ENCODE measurements at regions not wholly inside any gene's neighbourhood (a gene's known extent, or its start where the extent isn't known, plus 50 kb on each side); places are given as distances from the start of the nearest gene placed in this dataset.
"Not testable (repeated sequence)": the region's sequence is repeated elsewhere in the genome, so short reads cannot be mapped to it uniquely, and the experiment has no call there.

DNA sequence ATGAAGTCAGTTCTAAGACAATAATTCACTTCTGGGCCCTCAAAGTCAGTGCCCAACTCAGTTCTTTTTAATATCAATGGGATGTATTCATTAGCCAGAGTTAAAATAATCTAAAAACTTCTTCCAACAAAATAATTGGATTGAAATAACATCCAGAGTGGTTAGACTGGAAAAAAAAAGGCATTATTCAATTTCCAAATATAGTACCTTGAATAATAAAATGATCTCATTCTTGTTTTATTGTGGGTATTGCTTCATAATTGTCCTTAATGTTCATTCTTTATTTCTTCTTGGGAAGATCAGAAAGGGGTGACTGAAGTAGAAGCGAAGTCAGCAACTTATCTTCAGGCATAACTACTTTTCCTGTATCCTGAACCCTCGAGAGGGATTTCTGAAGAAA lies 85.1 kb upstream of the JARID2 start (continued):
- TF ChIP-seq, protein P1, sequence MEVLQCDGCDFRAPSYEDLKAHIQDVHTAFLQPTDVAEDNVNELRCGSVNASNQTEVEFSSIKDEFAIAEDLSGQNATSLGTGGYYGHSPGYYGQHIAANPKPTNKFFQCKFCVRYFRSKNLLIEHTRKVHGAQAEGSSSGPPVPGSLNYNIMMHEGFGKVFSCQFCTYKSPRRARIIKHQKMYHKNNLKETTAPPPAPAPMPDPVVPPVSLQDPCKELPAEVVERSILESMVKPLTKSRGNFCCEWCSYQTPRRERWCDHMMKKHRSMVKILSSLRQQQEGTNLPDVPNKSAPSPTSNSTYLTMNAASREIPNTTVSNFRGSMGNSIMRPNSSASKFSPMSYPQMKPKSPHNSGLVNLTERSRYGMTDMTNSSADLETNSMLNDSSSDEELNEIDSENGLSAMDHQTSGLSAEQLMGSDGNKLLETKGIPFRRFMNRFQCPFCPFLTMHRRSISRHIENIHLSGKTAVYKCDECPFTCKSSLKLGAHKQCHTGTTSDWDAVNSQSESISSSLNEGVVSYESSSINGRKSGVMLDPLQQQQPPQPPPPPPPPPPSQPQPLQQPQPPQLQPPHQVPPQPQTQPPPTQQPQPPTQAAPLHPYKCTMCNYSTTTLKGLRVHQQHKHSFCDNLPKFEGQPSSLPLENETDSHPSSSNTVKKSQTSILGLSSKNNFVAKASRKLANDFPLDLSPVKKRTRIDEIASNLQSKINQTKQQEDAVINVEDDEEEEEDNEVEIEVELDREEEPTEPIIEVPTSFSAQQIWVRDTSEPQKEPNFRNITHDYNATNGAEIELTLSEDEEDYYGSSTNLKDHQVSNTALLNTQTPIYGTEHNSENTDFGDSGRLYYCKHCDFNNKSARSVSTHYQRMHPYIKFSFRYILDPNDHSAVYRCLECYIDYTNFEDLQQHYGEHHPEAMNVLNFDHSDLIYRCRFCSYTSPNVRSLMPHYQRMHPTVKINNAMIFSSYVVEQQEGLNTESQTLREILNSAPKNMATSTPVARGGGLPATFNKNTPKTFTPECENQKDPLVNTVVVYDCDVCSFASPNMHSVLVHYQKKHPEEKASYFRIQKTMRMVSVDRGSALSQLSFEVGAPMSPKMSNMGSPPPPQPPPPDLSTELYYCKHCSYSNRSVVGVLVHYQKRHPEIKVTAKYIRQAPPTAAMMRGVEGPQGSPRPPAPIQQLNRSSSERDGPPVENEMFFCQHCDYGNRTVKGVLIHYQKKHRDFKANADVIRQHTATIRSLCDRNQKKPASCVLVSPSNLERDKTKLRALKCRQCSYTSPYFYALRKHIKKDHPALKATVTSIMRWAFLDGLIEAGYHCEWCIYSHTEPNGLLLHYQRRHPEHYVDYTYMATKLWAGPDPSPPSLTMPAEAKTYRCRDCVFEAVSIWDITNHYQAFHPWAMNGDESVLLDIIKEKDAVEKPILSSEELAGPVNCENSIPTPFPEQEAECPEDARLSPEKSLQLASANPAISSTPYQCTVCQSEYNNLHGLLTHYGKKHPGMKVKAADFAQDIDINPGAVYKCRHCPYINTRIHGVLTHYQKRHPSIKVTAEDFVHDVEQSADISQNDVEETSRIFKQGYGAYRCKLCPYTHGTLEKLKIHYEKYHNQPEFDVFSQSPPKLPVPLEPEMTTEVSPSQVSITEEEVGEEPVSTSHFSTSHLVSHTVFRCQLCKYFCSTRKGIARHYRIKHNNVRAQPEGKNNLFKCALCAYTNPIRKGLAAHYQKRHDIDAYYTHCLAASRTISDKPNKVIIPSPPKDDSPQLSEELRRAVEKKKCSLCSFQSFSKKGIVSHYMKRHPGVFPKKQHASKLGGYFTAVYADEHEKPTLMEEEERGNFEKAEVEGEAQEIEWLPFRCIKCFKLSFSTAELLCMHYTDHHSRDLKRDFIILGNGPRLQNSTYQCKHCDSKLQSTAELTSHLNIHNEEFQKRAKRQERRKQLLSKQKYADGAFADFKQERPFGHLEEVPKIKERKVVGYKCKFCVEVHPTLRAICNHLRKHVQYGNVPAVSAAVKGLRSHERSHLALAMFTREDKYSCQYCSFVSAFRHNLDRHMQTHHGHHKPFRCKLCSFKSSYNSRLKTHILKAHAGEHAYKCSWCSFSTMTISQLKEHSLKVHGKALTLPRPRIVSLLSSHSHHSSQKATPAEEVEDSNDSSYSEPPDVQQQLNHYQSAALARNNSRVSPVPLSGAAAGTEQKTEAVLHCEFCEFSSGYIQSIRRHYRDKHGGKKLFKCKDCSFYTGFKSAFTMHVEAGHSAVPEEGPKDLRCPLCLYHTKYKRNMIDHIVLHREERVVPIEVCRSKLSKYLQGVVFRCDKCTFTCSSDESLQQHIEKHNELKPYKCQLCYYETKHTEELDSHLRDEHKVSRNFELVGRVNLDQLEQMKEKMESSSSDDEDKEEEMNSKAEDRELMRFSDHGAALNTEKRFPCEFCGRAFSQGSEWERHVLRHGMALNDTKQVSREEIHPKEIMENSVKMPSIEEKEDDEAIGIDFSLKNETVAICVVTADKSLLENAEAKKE (CRISPR knock-in tag; IDR thresholded peaks at IDR 0.05) = no peak
- no peak for TF ChIP-seq STAT1 (IDR thresholded peaks at IDR 0.05; ENCODE audit: unreplicated experiment)
- TF ChIP-seq, protein P2, sequence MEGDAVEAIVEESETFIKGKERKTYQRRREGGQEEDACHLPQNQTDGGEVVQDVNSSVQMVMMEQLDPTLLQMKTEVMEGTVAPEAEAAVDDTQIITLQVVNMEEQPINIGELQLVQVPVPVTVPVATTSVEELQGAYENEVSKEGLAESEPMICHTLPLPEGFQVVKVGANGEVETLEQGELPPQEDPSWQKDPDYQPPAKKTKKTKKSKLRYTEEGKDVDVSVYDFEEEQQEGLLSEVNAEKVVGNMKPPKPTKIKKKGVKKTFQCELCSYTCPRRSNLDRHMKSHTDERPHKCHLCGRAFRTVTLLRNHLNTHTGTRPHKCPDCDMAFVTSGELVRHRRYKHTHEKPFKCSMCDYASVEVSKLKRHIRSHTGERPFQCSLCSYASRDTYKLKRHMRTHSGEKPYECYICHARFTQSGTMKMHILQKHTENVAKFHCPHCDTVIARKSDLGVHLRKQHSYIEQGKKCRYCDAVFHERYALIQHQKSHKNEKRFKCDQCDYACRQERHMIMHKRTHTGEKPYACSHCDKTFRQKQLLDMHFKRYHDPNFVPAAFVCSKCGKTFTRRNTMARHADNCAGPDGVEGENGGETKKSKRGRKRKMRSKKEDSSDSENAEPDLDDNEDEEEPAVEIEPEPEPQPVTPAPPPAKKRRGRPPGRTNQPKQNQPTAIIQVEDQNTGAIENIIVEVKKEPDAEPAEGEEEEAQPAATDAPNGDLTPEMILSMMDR (conservative IDR thresholded peaks at IDR 0.05; ENCODE audit: low read depth in 2 of 2) = no peak
- no peak for TF ChIP-seq ZNF114 (CRISPR knock-in tag; IDR thresholded peaks at IDR 0.05)

DNA sequence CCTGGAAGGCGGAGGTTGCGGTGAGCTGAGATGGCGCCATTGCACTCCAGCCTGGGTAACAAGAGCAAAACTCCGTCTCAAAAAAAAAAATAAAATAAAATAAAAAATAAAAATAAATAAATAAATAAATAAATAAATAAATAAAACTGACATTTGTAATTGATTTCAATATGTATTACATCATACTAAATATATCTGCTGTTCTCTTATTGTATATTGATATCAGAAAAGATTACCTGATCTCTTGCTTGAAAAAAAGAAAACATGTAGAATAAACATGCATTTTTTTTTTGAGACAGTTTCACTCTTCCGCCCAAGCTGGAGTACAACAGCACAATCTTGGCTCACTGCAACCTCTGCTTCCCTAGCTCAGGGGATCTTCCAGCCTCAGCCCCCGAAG lies 81.0 kb upstream of the JARID2 start:
- H3K36me3 Mint-ChIP-seq (ENCODE audit: low read depth); H3F3A ChIP-seq (replicated peaks; ENCODE audit: low read depth); H3K36me3 ChIP-seq (ENCODE audit: insufficient read depth); H3K9me3 Mint-ChIP-seq; H3K27ac ChIP-seq (ENCODE audit: low read depth); H2AFZ ChIP-seq; H3K4me3 Mint-ChIP-seq; H3K9me2 ChIP-seq (ENCODE audit: insufficient read depth); H3K27ac Mint-ChIP-seq; ATAC-seq; DNase-seq (ENCODE audit: low spot score); H3K4me2 ChIP-seq; H3K27me3 Mint-ChIP-seq (ENCODE audit: insufficient read depth, low read depth, poor library complexity); H3K27me3 ChIP-seq (ENCODE audit: insufficient read depth); H3K79me2 ChIP-seq (replicated peaks; ENCODE audit: insufficient read depth); H3K4me3 ChIP-seq; H4K20me1 ChIP-seq (replicated peaks; ENCODE audit: insufficient read depth): not testable (repeated sequence)
- peaks cover 17% of the 10 kb centered on the region for H3K4me1 ChIP-seq (ENCODE audit: insufficient read depth)
- peaks cover 17% of the 10 kb centered on the region for H3K4me1 Mint-ChIP-seq
